Muscle of leg (tissue), 3 donors: ENCODE measurements at regions not wholly inside any gene's neighbourhood (a gene's known extent, or its start where the extent isn't known, plus 50 kb on each side); places are given as distances from the start of the nearest gene placed in this dataset.

Experiments
- DNase-seq: peaks from one replicate; pipeline ENCODE4 v3.0.0; 2013
- H3K27ac ChIP-seq: one replicate; pipeline ENCODE4 v1.5.1; 2013; ENCODE audit warnings: mild to moderate bottlenecking, low read length, control low read depth
- H3K27me3 ChIP-seq: one replicate; pipeline ENCODE4 v1.6.1; 2013; ENCODE audit warnings: low read length; ENCODE audit not compliant: control insufficient read depth, insufficient read depth
- H3K36me3 ChIP-seq: one replicate; pipeline ENCODE4 v1.6.1; 2013; ENCODE audit warnings: low read length; ENCODE audit not compliant: control insufficient read depth, insufficient read depth
- H3K4me1 ChIP-seq: one replicate; pipeline ENCODE4 v1.6.1; 2013; ENCODE audit warnings: low read length; ENCODE audit not compliant: control insufficient read depth, insufficient read depth
- H3K4me3 ChIP-seq: one replicate; pipeline ENCODE4 v1.5.1; 2013; ENCODE audit warnings: low read length, control low read depth
- H3K9me3 ChIP-seq: replicated peaks from 2 replicates; pipeline ENCODE4 v1.6.1; 2013; ENCODE audit warnings: low read depth, low read length; ENCODE audit not compliant: control insufficient read depth
- WGBS: methylation state at CpG from one replicate; pipeline ENCODE4 v1.1.5; 2013; ENCODE audit warnings: missing lambda C conversion rate; ENCODE audit not compliant: insufficient coverage; 5-methylcytosine and 5-hydroxymethylcytosine counted together

DNA sequence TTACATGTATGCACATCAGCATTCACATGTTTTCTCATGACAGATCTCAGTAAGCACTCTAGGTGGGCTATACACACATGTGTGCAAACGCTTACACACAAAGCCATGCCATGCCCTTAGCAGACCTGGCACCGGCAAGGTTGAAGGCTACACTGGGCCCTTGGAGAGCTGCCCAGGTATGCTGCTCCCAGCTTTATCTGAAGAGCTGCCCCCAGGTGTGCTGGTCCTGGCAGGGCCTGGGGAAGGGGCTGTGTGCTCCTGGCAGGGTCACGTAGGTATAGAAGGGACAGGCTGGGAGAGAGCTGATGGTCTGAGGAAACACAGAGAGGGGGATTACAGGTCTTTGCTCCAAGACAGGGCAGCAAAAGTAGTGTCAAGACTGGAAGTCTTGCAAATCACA lies 146.7 kb upstream of the VANGL1 start:
- no peaks in the 10 kb centered on the region for H3K9me3 ChIP-seq
- H3K4me3 ChIP-seq: no peak overlapping the region
- no peak for DNase-seq
- H3K27ac ChIP-seq: no peak overlapping the region
- no peaks in the 10 kb centered on the region for H3K27me3 ChIP-seq
- no peaks in the 10 kb centered on the region for H3K36me3 ChIP-seq
- no peaks in the 10 kb centered on the region for H3K4me1 ChIP-seq
- WGBS: 100% methylated on average over 2 of the region's 3 CpGs

DNA sequence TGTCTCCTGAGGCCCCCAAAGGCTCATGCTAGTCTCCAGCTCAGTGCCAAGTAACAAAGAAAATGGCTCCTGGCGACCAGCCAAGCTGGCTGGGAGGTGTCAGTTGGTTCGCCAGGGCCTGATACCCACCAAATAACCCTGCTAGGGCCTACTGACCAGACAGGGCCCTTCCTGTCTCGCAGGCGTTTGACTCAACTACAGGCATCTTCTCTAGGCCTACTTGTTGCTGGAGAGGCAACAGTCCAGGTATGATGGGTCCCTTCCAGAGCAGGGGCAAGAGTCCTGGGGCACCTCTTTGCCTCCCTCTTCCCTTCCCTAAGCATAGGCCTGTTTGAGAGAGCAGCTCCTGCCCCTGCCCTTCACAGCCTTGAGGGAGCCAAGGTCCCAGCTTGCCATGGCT lies 147.9 kb upstream of the VANGL1 start:
- Histone ChIP-seq H3K4me1 (no peaks in the 10 kb centered on the region), H3K36me3 (no peaks in the 10 kb centered on the region), H3K27me3 (no peaks in the 10 kb centered on the region), H3K4me3 (no peak overlapping the region), H3K9me3 (no peaks in the 10 kb centered on the region), H3K27ac (no peak overlapping the region)
- WGBS: no CpG with 5 or more reads among the region's 4 CpGs
- no peak for DNase-seq

DNA sequence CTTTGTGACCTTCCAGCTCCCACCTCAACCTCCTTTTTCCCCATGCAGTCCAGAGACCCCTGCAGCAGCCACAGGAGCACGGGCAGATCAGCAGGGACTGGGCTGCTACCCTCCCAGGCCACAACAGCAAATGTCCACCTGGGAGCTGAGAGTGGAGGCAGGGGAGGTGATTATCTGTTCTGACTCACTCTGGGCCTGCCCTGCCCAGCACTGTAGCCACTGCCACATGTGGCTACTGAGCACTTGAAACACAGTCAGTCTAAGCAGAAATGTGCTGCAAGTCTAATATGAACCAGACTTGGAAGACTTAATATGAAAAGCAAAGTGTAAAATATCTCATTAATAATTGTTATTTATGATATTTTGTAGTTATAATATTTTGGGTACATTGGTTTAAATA lies 148.9 kb upstream of the VANGL1 start:
- no peak for DNase-seq
- no peaks in the 10 kb centered on the region for H3K36me3 ChIP-seq
- no peak overlapping the region for H3K27ac ChIP-seq
- H3K9me3 ChIP-seq: no peaks in the 10 kb centered on the region
- no peaks in the 10 kb centered on the region for H3K27me3 ChIP-seq
- WGBS: no CpG with 5 or more reads among the region's 1 CpG
- H3K4me1 ChIP-seq: no peaks in the 10 kb centered on the region
- no peak overlapping the region for H3K4me3 ChIP-seq

DNA sequence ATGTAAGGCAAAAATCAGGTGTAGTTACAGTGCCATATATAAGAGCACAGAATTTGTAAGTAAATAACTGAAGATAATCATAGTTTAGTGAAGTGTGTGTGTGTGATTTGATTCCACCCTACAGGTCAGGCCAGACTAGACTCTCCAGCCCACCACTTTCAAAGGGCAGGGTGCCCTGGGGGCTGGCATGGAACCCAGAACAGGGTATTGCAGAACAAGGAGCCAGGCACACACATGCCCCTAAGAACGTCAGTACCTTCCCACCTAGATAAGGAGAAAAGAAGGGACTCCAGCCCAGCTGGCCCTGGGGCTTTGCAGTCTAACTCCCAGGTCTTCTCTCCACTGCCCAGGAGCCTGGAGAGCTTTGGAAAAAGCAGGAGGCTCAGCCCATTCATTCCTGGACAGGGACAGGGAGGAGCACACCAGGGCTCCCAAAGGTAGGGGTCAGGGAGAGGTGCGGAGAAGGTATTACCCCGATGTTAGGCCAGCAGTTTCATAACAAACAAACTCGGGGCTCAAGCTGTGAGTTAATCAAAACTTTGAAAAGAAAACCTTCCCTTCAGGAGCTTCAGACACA lies 149.7 kb upstream of the VANGL1 start:
- DNase-seq: no peak
- Histone ChIP-seq H3K27me3 (no peaks in the 10 kb centered on the region), H3K4me3 (no peak overlapping the region), H3K36me3 (no peaks in the 10 kb centered on the region), H3K4me1 (no peaks in the 10 kb centered on the region), H3K9me3 (no peaks in the 10 kb centered on the region), H3K27ac (no peak overlapping the region)
- no CpG with 5 or more reads among the region's 4 CpGs for WGBS

DNA sequence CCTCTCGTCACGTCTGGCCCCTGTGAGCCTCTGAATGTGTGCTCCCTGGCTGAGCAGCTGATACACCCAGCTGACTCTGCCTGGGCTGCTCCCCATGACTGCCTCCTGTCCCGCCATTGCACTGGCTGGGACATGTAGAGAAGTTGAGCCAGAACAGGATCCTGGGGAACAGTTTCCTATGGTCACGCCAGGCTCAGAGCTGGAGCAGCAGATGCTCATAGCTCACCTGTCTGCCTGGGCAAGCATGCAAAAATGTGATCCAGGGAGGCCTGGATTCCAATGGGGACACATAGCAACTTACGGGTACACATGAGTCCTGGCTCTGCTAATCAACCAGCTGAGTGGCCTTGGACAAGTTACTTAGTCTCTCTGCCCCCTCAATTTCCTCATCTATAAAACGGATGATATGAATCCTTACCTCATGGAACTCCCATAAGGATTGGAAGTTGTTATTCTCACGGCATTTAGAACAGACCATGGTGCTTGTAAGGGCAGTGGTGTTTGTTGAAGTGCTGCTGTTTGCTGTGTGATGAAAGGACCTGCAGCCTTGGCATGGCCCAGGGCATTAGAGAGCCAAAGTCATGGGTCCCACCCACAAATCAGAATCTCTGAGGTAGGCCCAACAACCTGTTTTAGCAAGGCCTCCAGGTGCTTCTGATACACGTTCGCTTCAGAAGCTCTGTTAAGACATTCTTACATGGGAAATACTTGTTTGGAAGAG lies 150.3 kb upstream of the VANGL1 start:
- Histone ChIP-seq H3K4me3 (no peak overlapping the region), H3K27ac (no peak overlapping the region), H3K36me3 (no peaks in the 10 kb centered on the region), H3K27me3 (no peaks in the 10 kb centered on the region), H3K4me1 (no peaks in the 10 kb centered on the region), H3K9me3 (no peaks in the 10 kb centered on the region)
- WGBS: 52% methylated on average over 3 of the region's 9 CpGs
- peak; percentile 35 for DNase-seq

DNA sequence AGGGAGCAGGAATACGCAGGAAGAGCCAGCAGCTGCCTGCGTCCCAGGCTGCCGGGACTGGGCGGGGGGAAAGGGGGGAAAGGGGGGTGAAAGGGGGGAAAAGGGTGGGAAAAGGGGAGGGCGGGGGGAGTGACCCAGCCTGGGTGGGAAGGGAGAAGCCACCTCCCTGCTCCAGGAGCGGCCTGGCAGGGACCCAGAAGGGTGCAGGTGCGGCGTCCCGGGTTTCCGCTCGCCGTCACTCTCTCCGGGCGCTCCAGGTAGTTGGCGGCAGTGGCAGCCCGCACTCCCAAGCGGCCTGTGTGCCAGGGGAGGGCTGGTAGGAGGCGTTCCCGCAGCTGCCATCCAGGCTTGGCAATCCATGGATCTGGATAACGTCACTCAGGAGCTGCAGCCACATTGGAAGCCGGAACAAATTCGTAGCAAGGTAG lies 141.0 kb upstream of the NGF start:
- H3K4me3 ChIP-seq: no peak overlapping the region
- WGBS: 18% methylated on average over 16 of the region's 22 CpGs
- no peaks in the 10 kb centered on the region for H3K4me1 ChIP-seq
- H3K36me3 ChIP-seq: no peaks in the 10 kb centered on the region
- H3K27ac ChIP-seq: no peak overlapping the region
- H3K9me3 ChIP-seq: no peaks in the 10 kb centered on the region
- DNase-seq: no peak
- peaks cover 10% of the 10 kb centered on the region for H3K27me3 ChIP-seq

DNA sequence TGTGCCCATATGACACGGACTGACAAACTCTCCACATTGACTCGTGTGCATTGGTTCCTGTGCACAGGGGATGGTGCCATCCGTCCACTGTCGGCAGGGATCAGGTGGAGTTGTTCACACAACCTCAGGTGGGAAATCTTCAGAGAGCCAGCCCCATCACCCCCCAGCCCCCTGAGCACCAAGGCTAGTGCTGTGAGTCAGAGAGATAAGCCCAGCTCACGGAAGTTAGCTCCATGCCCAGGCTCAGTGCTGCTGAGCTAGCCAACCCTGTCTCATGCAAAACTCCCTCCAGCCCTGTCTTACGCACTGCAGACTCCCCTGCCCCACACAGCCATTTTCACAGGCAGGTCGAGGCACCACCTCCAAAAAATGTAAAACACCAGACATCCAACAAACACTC lies 139.0 kb upstream of the NGF start:
- H3K27ac ChIP-seq: no peak overlapping the region
- no peak for DNase-seq
- no peaks in the 10 kb centered on the region for H3K36me3 ChIP-seq
- H3K9me3 ChIP-seq: no peaks in the 10 kb centered on the region
- H3K4me3 ChIP-seq: no peak overlapping the region
- 84% methylated on average over 4 of the region's 7 CpGs for WGBS
- no peaks in the 10 kb centered on the region for H3K4me1 ChIP-seq
- peaks cover 10% of the 10 kb centered on the region for H3K27me3 ChIP-seq

DNA sequence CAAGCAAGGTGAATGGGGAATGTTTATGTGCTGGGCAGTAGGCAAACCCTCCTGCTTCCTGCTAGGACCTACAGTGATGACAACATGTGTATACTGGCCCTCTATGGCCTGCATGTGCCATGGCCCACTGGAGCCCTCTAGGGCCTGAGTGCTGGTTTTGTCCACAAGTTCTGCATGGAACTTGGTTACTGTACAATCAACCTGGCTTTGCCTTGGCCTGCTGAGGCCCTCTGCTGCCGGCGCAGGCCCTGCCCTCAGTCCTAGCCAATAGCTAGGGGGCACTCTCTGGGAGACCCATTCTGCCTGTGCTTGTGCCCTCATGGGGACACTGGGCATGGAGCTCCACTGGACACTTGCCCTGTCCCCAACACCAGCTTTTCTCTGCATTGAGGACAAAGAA lies 138.6 kb upstream of the NGF start:
- DNase-seq: no peak
- WGBS: 72% methylated on average over 2 of the region's 2 CpGs
- no peak overlapping the region for H3K4me3 ChIP-seq
- peaks cover 10% of the 10 kb centered on the region for H3K27me3 ChIP-seq
- no peaks in the 10 kb centered on the region for H3K4me1 ChIP-seq
- no peaks in the 10 kb centered on the region for H3K36me3 ChIP-seq
- no peaks in the 10 kb centered on the region for H3K9me3 ChIP-seq
- H3K27ac ChIP-seq: no peak overlapping the region

DNA sequence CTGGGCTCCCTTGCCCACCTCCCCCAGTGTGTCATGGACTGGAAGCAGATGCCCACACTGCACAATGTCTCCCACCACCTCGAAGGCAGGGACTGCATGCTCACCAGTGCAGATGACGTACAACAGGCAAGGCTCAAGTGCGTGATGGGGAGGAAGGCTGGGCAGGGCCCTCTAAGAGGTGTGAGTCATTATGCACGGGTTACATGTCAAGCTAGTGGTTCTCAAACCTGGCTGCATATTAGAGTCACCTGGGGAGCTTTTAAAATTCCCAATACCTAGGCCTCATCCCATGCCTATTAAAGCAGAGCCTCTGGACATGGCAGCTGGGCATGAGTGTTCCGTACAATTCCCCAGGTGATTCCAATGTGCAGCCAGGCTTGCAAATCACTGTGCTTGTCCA lies 137.9 kb upstream of the NGF start:
- no peak for DNase-seq
- Histone ChIP-seq H3K4me1 (no peaks in the 10 kb centered on the region), H3K9me3 (no peaks in the 10 kb centered on the region), H3K4me3 (no peak overlapping the region), H3K36me3 (no peaks in the 10 kb centered on the region), H3K27ac (no peak overlapping the region), H3K27me3 (peaks cover 6% of the 10 kb centered on the region)
- WGBS: 66% methylated on average over 5 of the region's 5 CpGs

DNA sequence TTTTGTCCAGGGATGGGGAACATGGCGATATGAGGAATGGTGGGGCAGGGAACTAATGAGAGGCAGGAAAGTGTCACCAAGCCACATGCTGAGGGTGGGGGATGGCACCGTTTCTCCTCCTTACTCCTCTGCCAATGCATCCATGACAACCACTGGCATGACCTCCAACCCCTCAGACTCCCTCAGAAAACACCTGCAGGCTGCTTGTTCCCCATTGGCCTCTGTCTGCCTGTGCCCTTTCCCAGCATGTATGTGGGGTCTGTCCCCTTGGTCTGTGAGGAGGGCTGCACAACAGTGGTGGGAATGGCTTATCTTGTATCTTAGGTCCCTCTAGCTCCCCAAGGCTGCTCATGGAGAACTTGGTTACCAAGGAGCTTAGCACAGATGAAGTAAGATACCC lies 137.2 kb upstream of the NGF start:
- Histone ChIP-seq H3K4me3 (no peak overlapping the region), H3K27me3 (peaks cover 6% of the 10 kb centered on the region), H3K9me3 (no peaks in the 10 kb centered on the region), H3K27ac (no peak overlapping the region), H3K36me3 (no peaks in the 10 kb centered on the region), H3K4me1 (peaks cover under 1% of the 10 kb centered on the region)
- WGBS: no CpG with 5 or more reads among the region's 2 CpGs
- DNase-seq: no peak
